Upper lobe of left lung (tissue), 6 donors: ENCODE measurements at regions not wholly inside any gene's neighbourhood (a gene's known extent, or its start where the extent isn't known, plus 50 kb on each side); places are given as distances from the start of the nearest gene placed in this dataset.

Experiments
- ATAC-seq, 2 donors: fragments of 200-7000 bp; cut with Tn5 transposase; one replicate each; pipeline ENCODE4 v1.9.1; 2022; ENCODE audit warnings: mild to moderate bottlenecking in 2 of 2, moderate library complexity in 2 of 2; ENCODE audit not compliant: low FRiP score in 2 of 2
- DNase-seq, 2 donors: peaks; one replicate each; pipeline ENCODE4 v3.0.0-alpha.2; 2019 to 2020
- H3K27ac ChIP-seq, 4 donors: fragments of 200-600 bp; sonication (generic); one replicate each; pipeline ENCODE4 v1.5.1; 2016 to 2019
- H3K27me3 ChIP-seq, 4 donors: fragments of 200-600 bp; sonication (generic); one replicate each; pipeline ENCODE4 v1.5.1; 2017 to 2019
- H3K36me3 ChIP-seq, 4 donors: fragments of 200-600 bp; sonication (generic); one replicate each; pipeline ENCODE4 v1.5.1; 2016 to 2019
- H3K4me1 ChIP-seq, 4 donors: fragments of 200-600 bp; sonication (generic); one replicate each; pipeline ENCODE4 v1.5.1; 2018 to 2019
- H3K4me3 ChIP-seq, 4 donors: fragments of 200-600 bp; sonication (generic); one replicate each; pipeline ENCODE4 v1.5.1; 2017 to 2019; ENCODE audit warnings: mild to moderate bottlenecking in 2 of 4, moderate library complexity in 1 of 4
- H3K9me3 ChIP-seq, 4 donors: fragments of 200-600 bp; sonication (generic); one replicate each; pipeline ENCODE4 v1.5.1; 2018 to 2019
- EP300 ChIP-seq, 4 donors: sonication (generic); formaldehyde crosslinking; IDR thresholded peaks; one replicate each; pipeline ENCODE4 v1.5.1; 2017; ENCODE audit warnings: antibody characterized with exemption in 4 of 4, control low read depth in 2 of 4
- POLR2A ChIP-seq, 4 donors: fragments of 450-650 bp; IDR thresholded peaks; one replicate each; pipeline ENCODE4 v1.5.1; 2016 to 2017; ENCODE audit warnings: antibody characterized with exemption in 4 of 4, mild to moderate bottlenecking in 2 of 4
- POLR2AphosphoS5 ChIP-seq, 2 donors: sonication (generic); formaldehyde crosslinking; IDR thresholded peaks; one replicate each; pipeline ENCODE4 v1.5.1; 2017; ENCODE audit warnings: antibody characterized with exemption in 2 of 2
- WGBS, 2 donors: methylation state at CpG; one replicate each; pipeline ENCODE4 v1.1.5; 2017 to 2018; 5-methylcytosine and 5-hydroxymethylcytosine counted together
- TF ChIP-seq, protein P1 (sequence below), 6 experiments: fragments of 450-650 bp in 4 of 6; fragments of 200-600 bp in 2 of 6; sonication (generic) in 2 of 6; IDR thresholded peaks; one replicate each; pipeline ENCODE4 v1.5.1; 2016 to 2019; ENCODE audit warnings: antibody characterized with exemption in 6 of 6
- donor health status: DM: no; HTN: no; CAD: no; lungs with moderate emphysema.
- donor health status: DM: no; HTN: yes; CAD: no; lungs with severe emphysema.

DNA sequence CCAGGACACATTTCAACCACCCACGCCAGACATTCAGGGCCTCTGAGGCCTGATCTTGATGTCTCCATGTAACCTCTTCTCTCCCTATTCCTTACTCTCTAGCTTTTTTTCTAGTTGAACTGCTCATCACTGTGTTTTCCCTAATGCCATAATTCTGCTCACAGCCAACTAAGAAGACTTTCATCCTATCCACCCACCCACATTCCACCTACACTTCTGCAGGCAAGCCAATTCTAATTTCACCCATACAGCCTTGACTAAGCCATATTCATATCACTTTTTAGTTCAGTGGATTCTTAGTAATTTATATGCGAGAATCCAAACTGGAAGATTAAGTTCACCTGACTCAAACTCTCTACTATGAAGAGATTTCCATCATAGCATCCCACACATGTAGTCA, 394.4 kb downstream of the INSC start:
- H3K36me3 ChIP-seq = no peaks in the 10 kb centered on the region
- no peak for DNase-seq
- H3K9me3 ChIP-seq = no peaks in the 10 kb centered on the region
- H3K27ac ChIP-seq = no peak overlapping the region
- TF ChIP-seq, protein P1, sequence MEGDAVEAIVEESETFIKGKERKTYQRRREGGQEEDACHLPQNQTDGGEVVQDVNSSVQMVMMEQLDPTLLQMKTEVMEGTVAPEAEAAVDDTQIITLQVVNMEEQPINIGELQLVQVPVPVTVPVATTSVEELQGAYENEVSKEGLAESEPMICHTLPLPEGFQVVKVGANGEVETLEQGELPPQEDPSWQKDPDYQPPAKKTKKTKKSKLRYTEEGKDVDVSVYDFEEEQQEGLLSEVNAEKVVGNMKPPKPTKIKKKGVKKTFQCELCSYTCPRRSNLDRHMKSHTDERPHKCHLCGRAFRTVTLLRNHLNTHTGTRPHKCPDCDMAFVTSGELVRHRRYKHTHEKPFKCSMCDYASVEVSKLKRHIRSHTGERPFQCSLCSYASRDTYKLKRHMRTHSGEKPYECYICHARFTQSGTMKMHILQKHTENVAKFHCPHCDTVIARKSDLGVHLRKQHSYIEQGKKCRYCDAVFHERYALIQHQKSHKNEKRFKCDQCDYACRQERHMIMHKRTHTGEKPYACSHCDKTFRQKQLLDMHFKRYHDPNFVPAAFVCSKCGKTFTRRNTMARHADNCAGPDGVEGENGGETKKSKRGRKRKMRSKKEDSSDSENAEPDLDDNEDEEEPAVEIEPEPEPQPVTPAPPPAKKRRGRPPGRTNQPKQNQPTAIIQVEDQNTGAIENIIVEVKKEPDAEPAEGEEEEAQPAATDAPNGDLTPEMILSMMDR (IDR thresholded peaks at IDR 0.05) = no peak
- no peak for TF ChIP-seq POLR2A (IDR thresholded peaks at IDR 0.05)
- TF ChIP-seq EP300 (IDR thresholded peaks at IDR 0.05) = no peak
- no peak for TF ChIP-seq POLR2AphosphoS5 (IDR thresholded peaks at IDR 0.05)
- H3K4me1 ChIP-seq = no peaks in the 10 kb centered on the region
- 95% methylated on average over 2 of the region's 2 CpGs for WGBS, 2 donors
- no peak overlapping the region for H3K4me3 ChIP-seq
- H3K27me3 ChIP-seq = no peaks in the 10 kb centered on the region
- no peak for ATAC-seq

DNA sequence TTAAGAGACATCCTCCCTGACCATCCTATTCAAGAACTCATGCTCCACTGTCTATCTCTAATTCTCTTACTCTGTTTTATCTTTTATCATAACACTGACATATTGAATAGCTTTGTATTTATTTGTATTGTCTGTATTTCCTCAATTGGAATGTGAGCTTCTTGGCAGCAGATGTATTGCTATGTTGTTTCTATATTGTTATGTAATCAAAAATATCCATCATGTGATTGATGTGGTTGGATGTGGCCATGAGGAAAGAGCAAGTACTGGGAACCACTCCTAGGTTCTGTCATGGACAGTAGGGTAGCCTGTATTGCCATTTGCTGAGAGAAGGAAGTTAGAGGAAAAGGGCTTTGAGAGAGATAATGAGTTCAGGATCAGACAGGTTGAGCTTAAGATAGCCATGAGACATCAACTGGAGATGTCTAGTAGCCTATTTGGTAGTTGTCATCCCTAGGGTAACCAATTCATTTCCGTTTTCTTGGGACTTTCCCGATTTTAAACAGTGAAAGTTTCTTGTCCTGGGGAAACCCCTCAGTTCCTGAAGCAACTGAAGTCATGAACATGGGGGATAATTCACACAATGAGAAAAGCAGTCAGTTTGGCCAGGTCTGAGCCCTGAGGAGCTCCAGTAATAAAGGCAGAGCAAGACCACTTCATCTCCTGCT, 404.5 kb downstream of the INSC start:
- ATAC-seq (no peak), DNase-seq (no peak)
- Histone ChIP-seq H3K9me3 (peaks cover 0 to 5% (median 0%) of the 10 kb centered on the region in 4 donors), H3K4me1 (no peaks in the 10 kb centered on the region), H3K4me3 (no peak overlapping the region), H3K27me3 (no peaks in the 10 kb centered on the region), H3K27ac (no peak overlapping the region), H3K36me3 (no peaks in the 10 kb centered on the region)
- no peak for TF ChIP-seq EP300 (IDR thresholded peaks at IDR 0.05)
- no peak for TF ChIP-seq POLR2A (IDR thresholded peaks at IDR 0.05)
- TF ChIP-seq, protein P1 (IDR thresholded peaks at IDR 0.05) = no peak
- TF ChIP-seq POLR2AphosphoS5 (IDR thresholded peaks at IDR 0.05) = no peak
- WGBS, 2 donors = 79 to 85% methylated on average over 2 of the region's 2 CpGs

DNA sequence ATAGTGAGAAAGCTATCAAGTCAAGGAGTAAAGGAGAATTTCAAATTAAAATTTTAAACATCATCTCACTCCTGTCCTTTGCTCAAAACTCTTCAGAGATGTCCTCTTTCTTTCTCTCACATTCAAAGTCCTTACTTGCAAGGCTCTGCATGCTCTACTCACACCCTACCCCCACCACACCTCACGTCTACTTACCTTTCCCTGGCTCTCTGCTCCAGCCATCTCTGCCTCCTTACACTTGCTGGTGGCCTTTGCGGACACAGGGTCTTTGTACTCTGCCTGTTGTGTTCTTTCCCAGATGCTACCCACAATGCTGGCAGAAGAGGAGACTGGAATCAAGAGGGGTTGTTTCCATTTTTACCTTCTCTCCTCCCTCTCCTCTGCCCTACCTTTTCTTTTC, 405.2 kb downstream of the INSC start:
- H3K4me1 ChIP-seq = no peaks in the 10 kb centered on the region
- no peak for ATAC-seq
- no peaks in the 10 kb centered on the region for H3K36me3 ChIP-seq
- TF ChIP-seq EP300 (IDR thresholded peaks at IDR 0.05) = no peak
- no peak overlapping the region for H3K4me3 ChIP-seq
- no peak overlapping the region for H3K27ac ChIP-seq
- peaks cover 0 to 3% (median 0%) of the 10 kb centered on the region in 4 donors for H3K9me3 ChIP-seq
- 73 to 80% methylated on average over 2 of the region's 2 CpGs for WGBS, 2 donors
- DNase-seq = no peak
- H3K27me3 ChIP-seq = no peaks in the 10 kb centered on the region

DNA sequence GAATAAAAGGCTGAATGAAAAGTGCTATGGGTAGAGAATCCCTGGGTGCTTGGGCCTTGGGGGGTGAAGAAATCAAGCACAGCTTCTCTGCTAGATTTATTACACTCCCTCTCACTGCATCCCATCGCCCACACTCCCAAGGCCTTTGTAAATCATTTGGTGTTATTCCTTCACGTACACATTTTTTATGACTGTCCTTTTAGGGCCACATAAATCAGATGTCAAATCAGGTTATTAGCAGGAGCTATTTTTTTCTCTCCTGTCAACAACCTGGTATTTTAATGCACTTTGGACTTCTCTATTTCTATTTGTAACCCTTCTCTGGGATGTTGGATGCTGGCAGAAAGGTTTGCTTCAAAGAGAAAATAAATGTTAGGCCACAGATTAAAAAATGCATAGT, 408.8 kb downstream of the INSC start:
- Histone ChIP-seq H3K4me1 (no peaks in the 10 kb centered on the region), H3K9me3 (peaks cover 5 to 20% (median 12%) of the 10 kb centered on the region in 4 donors), H3K27ac (no peak overlapping the region), H3K4me3 (no peak overlapping the region), H3K36me3 (no peaks in the 10 kb centered on the region), H3K27me3 (no peaks in the 10 kb centered on the region)
- 59 to 74% methylated on average over 2 of the region's 2 CpGs for WGBS, 2 donors
- ATAC-seq (no peak), DNase-seq (no peak)
- TF ChIP-seq, protein P1 (IDR thresholded peaks at IDR 0.05) = no peak
- TF ChIP-seq POLR2A (IDR thresholded peaks at IDR 0.05) = no peak
- no peak for TF ChIP-seq POLR2AphosphoS5 (IDR thresholded peaks at IDR 0.05)
- no peak for TF ChIP-seq EP300 (IDR thresholded peaks at IDR 0.05)

DNA sequence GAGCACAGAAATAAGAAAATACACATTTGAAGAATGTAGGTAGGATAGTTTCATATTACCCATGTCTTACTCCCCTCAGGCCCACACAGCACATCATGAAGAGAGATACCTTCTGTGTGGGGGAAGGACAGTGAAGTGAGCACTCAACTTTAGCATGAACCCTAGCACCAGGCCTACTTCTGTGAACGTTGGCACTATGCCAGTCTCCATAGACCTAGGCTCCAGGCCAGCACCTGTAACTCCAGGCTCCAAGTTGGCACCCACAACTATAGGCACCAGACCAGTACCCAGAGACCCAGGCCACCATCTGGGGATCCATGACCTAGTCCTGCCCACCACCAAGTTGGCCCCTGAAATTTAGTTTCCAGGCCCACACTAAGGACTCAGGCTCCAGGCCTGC, 410.9 kb downstream of the INSC start:
- no peak for DNase-seq
- 63 to 75% methylated on average over 1 of the region's 1 CpG for WGBS, 2 donors
- Histone ChIP-seq H3K27me3 (no peaks in the 10 kb centered on the region), H3K36me3 (no peaks in the 10 kb centered on the region), H3K9me3 (peaks cover 5 to 20% (median 12%) of the 10 kb centered on the region in 4 donors), H3K4me1 (no peaks in the 10 kb centered on the region), H3K27ac (no peak overlapping the region), H3K4me3 (no peak overlapping the region)
- ATAC-seq = no peak
- TF ChIP-seq POLR2A (IDR thresholded peaks at IDR 0.05) = no peak
- no peak for TF ChIP-seq POLR2AphosphoS5 (IDR thresholded peaks at IDR 0.05)

DNA sequence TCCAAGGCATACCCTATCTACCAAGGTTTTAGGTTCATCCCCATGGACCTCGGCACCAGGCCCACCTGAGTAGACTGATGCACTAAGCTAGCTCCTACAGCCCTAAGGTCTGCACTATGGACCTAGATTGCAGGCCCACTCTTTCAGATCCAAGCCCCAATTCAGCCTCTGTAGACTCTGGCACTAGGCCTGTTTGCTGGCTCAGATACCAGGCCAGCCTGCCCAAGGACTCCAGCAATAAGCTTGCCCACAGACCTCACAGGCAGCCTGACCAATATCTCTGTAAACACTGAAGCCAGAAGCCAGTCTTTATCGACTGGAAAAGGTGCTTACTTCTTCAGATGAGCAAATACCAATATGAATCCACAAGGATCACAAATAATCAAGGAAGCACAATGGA, 411.3 kb downstream of the INSC start:
- ATAC-seq = no peak
- TF ChIP-seq EP300 (IDR thresholded peaks at IDR 0.05) (no peak), POLR2A (IDR thresholded peaks at IDR 0.05) (no peak), POLR2AphosphoS5 (IDR thresholded peaks at IDR 0.05) (no peak)
- TF ChIP-seq, protein P1 (IDR thresholded peaks at IDR 0.05) = no peak
- Histone ChIP-seq H3K4me3 (no peak overlapping the region), H3K36me3 (no peaks in the 10 kb centered on the region), H3K9me3 (peaks cover 5 to 20% (median 12%) of the 10 kb centered on the region in 4 donors), H3K27me3 (no peaks in the 10 kb centered on the region), H3K27ac (no peak overlapping the region), H3K4me1 (no peaks in the 10 kb centered on the region)
- no peak for DNase-seq
- WGBS, 2 donors = 67 to 69% methylated on average over 2 of the region's 2 CpGs
